Endothelial cell of umbilical vein (primary cell): ENCODE measurements at regions not wholly inside any gene's neighbourhood (a gene's known extent, or its start where the extent isn't known, plus 50 kb on each side); places are given as distances from the start of the nearest gene placed in this dataset.

Experiments
- BruUV-seq: library from RNA; stranded (reverse); fragments of 400-500 nt; replicated peaks from 2 replicates; lab custom pipeline; 2021; lab: Mats Ljungman, UMichigan
- CTCF ChIA-PET: fragments of 300-600, 350-600 bp; sonication (Branson Sonifier 250); formaldehyde crosslinking; loops from one replicate; lab custom pipeline; 2021; ENCODE audit warnings: antibody characterized with exemption, inconsistent platforms; lab: Charles Lee
- POLR2A ChIA-PET: fragments of 300-600, 350-600 bp; sonication (Branson Sonifier 250); formaldehyde crosslinking; loops from one replicate; lab custom pipeline; 2021; ENCODE audit warnings: antibody characterized with exemption, inconsistent platforms; lab: Charles Lee
- DNase-seq: peaks from one replicate; pipeline ENCODE4 v3.0.0-alpha.2; 2011; ENCODE audit warnings: low read depth, low spot score
- FAIRE-seq: peaks from 2 replicates; lab custom pipeline; 2011; peaks lifted over from hg19 to GRCh38; lab: Jason Lieb, UNC
- H2AFZ ChIP-seq: 2 replicates; pipeline ENCODE4 v1.6.0; 2012; ENCODE audit warnings: low read depth, low read length, control low read depth, inconsistent platforms
- H3K27ac ChIP-seq: 2 replicates; pipeline ENCODE4 v1.5.1; 2011; ENCODE audit warnings: low read depth, mild to moderate bottlenecking, control low read depth, low read length, moderate library complexity; ENCODE audit not compliant: insufficient read depth
- H3K27me3 ChIP-seq, 2 experiments: 2 replicates each; pipeline versions ENCODE4 v1.6.0 to v1.6.1; 2011; ENCODE audit warnings: low read length in 2 of 2, mixed read lengths in 1 of 2; ENCODE audit not compliant: control insufficient read depth in 2 of 2, insufficient read depth in 2 of 2
- H3K36me3 ChIP-seq, 2 experiments: 2 replicates in 1 of 2; 3 replicates in 1 of 2; pipeline ENCODE4 v1.5.1; 2011; ENCODE audit warnings: low read length in 2 of 2, mild to moderate bottlenecking in 1 of 2, moderate library complexity in 1 of 2; ENCODE audit not compliant: control insufficient read depth in 2 of 2, insufficient read depth in 2 of 2; ENCODE audit errors: extremely low read depth in 1 of 2
- H3K4me1 ChIP-seq: 3 replicates; pipeline ENCODE4 v1.5.1; 2011; ENCODE audit warnings: mild to moderate bottlenecking, low read length; ENCODE audit not compliant: control insufficient read depth, insufficient read depth; ENCODE audit errors: extremely low read depth
- H3K4me2 ChIP-seq: 2 replicates; pipeline ENCODE4 v1.6.1; 2011; ENCODE audit warnings: low read length, control low read depth, mixed read lengths; ENCODE audit not compliant: insufficient read depth
- H3K4me3 ChIP-seq, 3 experiments: fragments of 200-600 bp in 1 of 3; sonication (generic), shearing (Covaris generic) in 1 of 3; replicated peaks in 1 of 3; 2 replicates each; pipeline ENCODE4 v1.5.1; 2011 to 2016; ENCODE audit warnings: control low read depth in 3 of 3, low read length in 3 of 3, mild to moderate bottlenecking in 2 of 3, inconsistent platforms in 1 of 3, low read depth in 1 of 3, moderate library complexity in 1 of 3; ENCODE audit not compliant: insufficient read depth in 1 of 3
- H3K79me2 ChIP-seq: 2 replicates; pipeline ENCODE4 v1.6.0; 2012; ENCODE audit warnings: low read length, inconsistent platforms; ENCODE audit not compliant: control insufficient read depth, insufficient read depth
- H3K9ac ChIP-seq: replicated peaks from 2 replicates; pipeline ENCODE3; 2011; ENCODE audit warnings: low read length, control low read depth; ENCODE audit not compliant: insufficient read depth; ENCODE audit errors: extremely low read depth
- H3K9me1 ChIP-seq: replicated peaks from 3 replicates; pipeline ENCODE4 v1.6.0; 2011; ENCODE audit warnings: mild to moderate bottlenecking, low read length; ENCODE audit not compliant: control insufficient read depth, insufficient read depth; ENCODE audit errors: extremely low read depth
- H3K9me3 ChIP-seq: replicated peaks from 2 replicates; pipeline ENCODE4 v1.5.1; 2012; ENCODE audit warnings: low read length, inconsistent platforms; ENCODE audit not compliant: control insufficient read depth, insufficient read depth
- H4K20me1 ChIP-seq: replicated peaks from 2 replicates; pipeline ENCODE3; 2011; ENCODE audit warnings: mild to moderate bottlenecking, low read length; ENCODE audit not compliant: control insufficient read depth, insufficient read depth; ENCODE audit errors: extremely low read depth
- CTCF ChIP-seq, 2 donors: IDR thresholded peaks; 1 replicate in 1 of 2; 2 replicates in 1 of 2; pipeline ENCODE4 v1.5.1; 2011; ENCODE audit warnings: low read length in 2 of 2, mild to moderate bottlenecking in 2 of 2, moderate library complexity in 2 of 2, control low read depth in 1 of 2, inconsistent platforms in 1 of 2, low read depth in 1 of 2; ENCODE audit not compliant: insufficient read depth in 1 of 2; ENCODE audit errors: extremely low read depth in 1 of 2
- EZH2 ChIP-seq: IDR thresholded peaks from 2 replicates; pipeline ENCODE4 v1.6.1; 2012; ENCODE audit warnings: borderline replicate concordance, low read depth, mild to moderate bottlenecking, moderate library complexity, low read length, inconsistent platforms; ENCODE audit not compliant: severe bottlenecking
- FOS ChIP-seq: IDR thresholded peaks from 2 replicates; pipeline ENCODE4 v1.6.1; 2011; ENCODE audit warnings: mild to moderate bottlenecking, low read length, moderate library complexity, borderline replicate concordance; ENCODE audit not compliant: insufficient read depth
- GATA2 ChIP-seq: IDR thresholded peaks from 2 replicates; pipeline ENCODE4 v1.7.0; 2011; ENCODE audit warnings: low read depth, mild to moderate bottlenecking, moderate library complexity, mixed read lengths, low read length; ENCODE audit not compliant: insufficient read length, insufficient read depth
- JUN ChIP-seq: IDR thresholded peaks from 2 replicates; pipeline ENCODE4 v1.6.1; 2011; ENCODE audit warnings: borderline replicate concordance, low read depth; ENCODE audit not compliant: insufficient read length, insufficient read depth
- MAX ChIP-seq: IDR thresholded peaks from 2 replicates; pipeline ENCODE4 v1.6.1; 2011; ENCODE audit not compliant: insufficient read depth, insufficient read length
- MYC ChIP-seq: IDR thresholded peaks from one replicate; pipeline ENCODE4 v1.6.1; 2011; ENCODE audit warnings: mild to moderate bottlenecking, low read depth, low read length
- POLR2A ChIP-seq: IDR thresholded peaks from 2 replicates; pipeline ENCODE4 v1.6.1; 2012; ENCODE audit warnings: low read depth, mild to moderate bottlenecking, control low read depth, low read length
- POLR2AphosphoS5 ChIP-seq: IDR thresholded peaks from 2 replicates; pipeline ENCODE4 v1.6.1; 2012; ENCODE audit warnings: low read depth, mild to moderate bottlenecking, control low read depth, low read length, moderate library complexity; ENCODE audit not compliant: insufficient read depth
- dilution Hi-C: fragments of 300-500 bp; cut with MboI; formaldehyde crosslinking; loops from one replicate; pipeline ENCODE4 v1.15.0; 2019; ENCODE audit warnings: low sequenced_read_pairs; ENCODE audit not compliant: extremely low pct_ligation_motif_present
- intact Hi-C: fragments of 100-400 bp; cut with micrococcal nuclease; formaldehyde crosslinking; loops from one replicate; pipeline ENCODE4 v1.10.0; 2022

- TF ChIP-seq MYC (no peak), EZH2 (no peak), MAX (no peak), POLR2A (no peak), POLR2AphosphoS5 (no peak), JUN (no peak), FOS (no peak), CTCF (IDR thresholded peaks at IDR 0.05; ENCODE audit: extremely low read depth in 1 of 2, insufficient read depth in 1 of 2, low read depth in 1 of 2, low read length in 2 of 2) (no peak), GATA2 (no peak)
- Histone ChIP-seq H3K4me2 (no peak overlapping the region), H3K4me1 (no peaks in the 10 kb centered on the region), H3K79me2 (no peaks in the 10 kb centered on the region), H3K4me3 (no peak overlapping the region), H2AFZ (no peak overlapping the region), H3K9me3 (no peaks in the 10 kb centered on the region), H3K27ac (no peak overlapping the region), H3K9me1 (no peaks in the 10 kb centered on the region), H3K9ac (no peak overlapping the region), H3K27me3 (no peaks in the 10 kb centered on the region), H4K20me1 (no peaks in the 10 kb centered on the region), H3K36me3 (no peaks in the 10 kb centered on the region)
- intact Hi-C loops (no loop called here), dilution Hi-C loops (no loop called here)
- no peak for DNase-seq
- BruUV-seq = no TSS peak
- ChIA-PET POLR2A (no interaction called here), CTCF (no interaction called here)
- FAIRE-seq = no peak
Observed at GRCh38 chr11:100501450-100501849, 185.6 kb upstream of the ARHGAP42 start.
